ENCODE measurements at regions not wholly inside any gene's neighbourhood (a gene's known extent, or its start where the extent isn't known, plus 50 kb on each side); places are given as distances from the start of the nearest gene placed in this dataset.

GRCh38 chr1:170460001-170460400 lies 72.0 kb upstream of the GORAB start:
- DNase-seq (ENCODE audit: low spot score) = no peak

DNA sequence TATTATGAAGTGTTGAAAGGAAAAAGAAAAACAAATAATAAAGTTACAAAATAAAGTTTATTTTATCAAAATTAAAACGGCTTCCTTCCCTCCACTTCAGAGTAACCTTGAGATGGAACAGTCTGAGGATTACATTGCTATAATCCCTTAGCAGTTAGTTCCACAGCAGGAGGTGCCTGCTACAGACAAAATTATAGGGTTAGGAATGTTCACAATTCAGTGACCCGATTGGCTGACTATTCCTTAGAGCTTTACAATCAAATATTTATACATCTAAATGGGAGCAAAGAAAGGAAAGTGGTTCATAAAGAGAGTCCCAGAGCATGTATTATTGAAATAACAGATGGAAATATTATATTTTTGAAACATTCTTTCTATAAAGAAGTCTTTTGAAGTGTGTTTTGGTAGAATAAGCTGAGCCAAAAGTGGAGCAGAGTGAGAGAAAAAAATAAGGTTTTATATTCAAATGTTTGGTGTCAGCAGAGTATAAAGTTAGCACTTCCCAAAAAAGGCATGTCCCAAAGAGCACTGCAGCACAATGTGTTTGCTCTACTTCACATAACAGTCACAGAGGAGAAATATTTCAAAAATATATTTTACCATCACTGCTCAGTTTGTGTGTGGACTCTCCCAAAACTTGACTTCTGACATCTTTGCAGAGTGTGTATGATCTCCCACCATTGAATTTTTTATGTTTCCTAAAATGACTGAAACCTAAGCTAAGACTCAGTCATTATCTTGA lies 71.4 kb upstream of the GORAB start:
- no peak for DNase-seq (ENCODE audit: low spot score)

DNA sequence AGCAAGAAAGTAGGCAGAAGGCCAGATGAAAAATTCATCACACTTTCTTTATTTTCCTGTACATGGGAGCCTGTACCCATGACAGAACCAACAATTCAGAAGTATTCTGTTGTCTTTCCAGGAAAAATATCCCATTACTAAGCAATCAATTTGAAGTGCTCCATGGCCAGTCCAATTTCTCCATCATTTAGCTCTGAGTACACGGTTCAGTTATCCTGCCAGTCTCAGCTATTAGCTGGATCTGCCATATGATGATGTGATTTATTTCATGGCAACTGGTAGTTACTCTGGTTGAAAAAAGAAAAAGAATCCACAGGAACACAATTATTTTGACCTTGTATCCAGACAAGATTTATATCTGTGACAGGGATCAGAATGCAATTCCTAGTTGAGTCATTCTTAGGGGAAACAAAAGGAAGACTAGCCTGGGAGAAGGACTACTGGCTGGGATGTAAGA lies 70.6 kb upstream of the GORAB start:
- DNase-seq (ENCODE audit: low spot score) = no peak

DNA sequence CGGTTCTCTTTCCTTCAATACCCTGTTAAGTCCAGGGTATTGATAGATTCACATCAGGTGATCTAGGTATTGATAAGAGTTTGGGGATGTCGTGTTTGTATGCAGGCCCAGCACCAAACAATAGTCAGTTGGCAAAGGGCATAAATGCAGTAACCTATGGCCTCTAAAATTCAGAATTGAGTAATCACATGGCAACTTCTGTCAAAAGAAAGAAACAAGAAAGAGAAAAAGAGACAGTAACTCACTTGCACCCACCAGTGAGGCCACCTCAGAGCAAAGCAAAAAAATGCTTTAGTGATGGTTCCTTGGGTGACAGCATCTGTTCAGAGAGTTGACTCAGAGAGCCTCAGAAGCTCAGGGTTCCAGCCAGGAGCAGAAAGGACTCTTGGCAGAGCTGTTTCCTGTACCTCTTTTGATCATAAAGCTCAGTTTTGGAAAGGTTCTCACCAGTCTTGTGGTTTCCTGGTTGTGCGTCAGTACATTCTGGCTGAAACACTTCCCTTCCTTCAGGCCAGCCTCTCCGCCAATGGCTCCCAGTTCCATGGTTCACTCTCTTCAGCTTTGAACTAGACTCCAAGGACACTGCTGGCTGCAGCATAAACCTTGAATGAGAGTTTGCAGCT lies 70.1 kb upstream of the GORAB start:
- no peak for DNase-seq (ENCODE audit: low spot score)

- DNase-seq (ENCODE audit: low spot score) = no peak
These were observed 61.8 kb upstream of the GORAB start for GRCh38 chr1:170470121-170470520.

DNA sequence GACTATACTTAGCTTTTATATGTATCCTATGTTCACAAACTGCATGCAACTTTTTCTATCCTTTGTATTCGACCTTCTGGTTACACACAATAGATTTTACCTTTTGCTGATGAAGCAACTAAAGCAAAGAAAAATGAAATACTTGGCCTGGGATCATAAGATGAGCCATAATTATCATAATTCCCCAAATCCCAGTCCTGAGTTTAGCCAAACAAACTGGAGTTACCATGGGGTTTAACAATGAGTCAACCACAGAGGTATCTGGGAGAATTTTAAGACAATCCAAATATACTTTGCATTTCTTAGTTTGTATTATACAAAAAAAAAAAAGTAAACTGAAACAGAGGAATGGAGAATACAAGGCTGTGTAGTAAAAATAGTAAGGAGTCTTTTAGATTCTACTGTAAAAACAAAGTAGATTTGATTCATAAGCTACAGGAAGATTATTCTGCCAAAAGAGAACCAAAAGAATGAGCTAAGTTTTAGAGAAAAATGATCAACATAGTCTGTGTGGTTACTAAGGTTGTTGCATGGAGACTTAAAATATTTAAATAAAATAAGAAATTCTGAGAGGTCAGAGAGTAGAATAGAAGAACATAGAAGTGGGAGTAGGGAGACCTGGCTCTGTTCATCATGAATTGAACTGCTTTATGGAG lies 60.4 kb upstream of the GORAB start:
- no peak for DNase-seq (ENCODE audit: low spot score)

DNA sequence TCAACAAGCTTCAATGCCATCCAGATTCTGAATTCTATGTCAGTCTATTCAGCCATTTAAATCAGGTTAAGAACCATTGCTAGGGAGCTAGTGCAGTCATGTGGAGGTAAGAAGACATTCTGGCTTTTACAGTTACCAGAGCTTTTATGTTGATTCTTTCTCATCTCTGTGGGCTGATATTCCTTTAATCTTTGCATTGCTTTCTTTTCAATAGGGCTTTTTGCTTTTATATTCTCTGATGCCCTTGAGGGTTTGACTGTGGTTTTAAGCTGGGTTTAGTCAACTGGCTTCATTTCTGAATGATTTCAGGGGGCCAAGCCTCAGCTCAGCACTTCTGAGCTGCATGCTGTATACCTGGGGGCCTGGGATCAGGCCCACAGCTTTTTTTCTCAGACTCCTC lies 51.0 kb upstream of the GORAB start:
- DNase-seq (ENCODE audit: low spot score) = no peak
